SU-DHL-6 (cell line): ENCODE measurements at regions not wholly inside any gene's neighbourhood (a gene's known extent, or its start where the extent isn't known, plus 50 kb on each side); places are given as distances from the start of the nearest gene placed in this dataset.

Source experiments
- EZH2phosphoT487 ChIP-seq: fragments of 200-600 bp; sonication (generic), shearing (Covaris generic); conservative IDR thresholded peaks from 2 replicates; pipeline ENCODE4 v1.6.1; 2018; ENCODE audit warnings: mild to moderate bottlenecking, antibody characterized with exemption, low read length, moderate library complexity, mixed read lengths
- TF ChIP-seq, protein P1 (sequence below): fragments of 200-600 bp; sonication (generic); IDR thresholded peaks from one replicate; pipeline ENCODE4 v1.5.1; 2017; ENCODE audit warnings: antibody characterized with exemption, mild to moderate bottlenecking, low read length, moderate library complexity; ENCODE audit not compliant: insufficient read depth, poor library complexity, severe bottlenecking

GRCh38 chr3:178382449-178383061 lies 153.7 kb upstream of the KCNMB2 start:
- no peak for TF ChIP-seq EZH2phosphoT487
- TF ChIP-seq, protein P1, sequence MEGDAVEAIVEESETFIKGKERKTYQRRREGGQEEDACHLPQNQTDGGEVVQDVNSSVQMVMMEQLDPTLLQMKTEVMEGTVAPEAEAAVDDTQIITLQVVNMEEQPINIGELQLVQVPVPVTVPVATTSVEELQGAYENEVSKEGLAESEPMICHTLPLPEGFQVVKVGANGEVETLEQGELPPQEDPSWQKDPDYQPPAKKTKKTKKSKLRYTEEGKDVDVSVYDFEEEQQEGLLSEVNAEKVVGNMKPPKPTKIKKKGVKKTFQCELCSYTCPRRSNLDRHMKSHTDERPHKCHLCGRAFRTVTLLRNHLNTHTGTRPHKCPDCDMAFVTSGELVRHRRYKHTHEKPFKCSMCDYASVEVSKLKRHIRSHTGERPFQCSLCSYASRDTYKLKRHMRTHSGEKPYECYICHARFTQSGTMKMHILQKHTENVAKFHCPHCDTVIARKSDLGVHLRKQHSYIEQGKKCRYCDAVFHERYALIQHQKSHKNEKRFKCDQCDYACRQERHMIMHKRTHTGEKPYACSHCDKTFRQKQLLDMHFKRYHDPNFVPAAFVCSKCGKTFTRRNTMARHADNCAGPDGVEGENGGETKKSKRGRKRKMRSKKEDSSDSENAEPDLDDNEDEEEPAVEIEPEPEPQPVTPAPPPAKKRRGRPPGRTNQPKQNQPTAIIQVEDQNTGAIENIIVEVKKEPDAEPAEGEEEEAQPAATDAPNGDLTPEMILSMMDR = no peak
